ENCODE measurements at regions not wholly inside any gene's neighbourhood (a gene's known extent, or its start where the extent isn't known, plus 50 kb on each side); places are given as distances from the start of the nearest gene placed in this dataset.
A peak's percentile ranks its signal among the peaks of the same experiment; 100 is the strongest.

- H3K18ac ChIP-seq (ENCODE audit: low read depth, low read length) = no peak overlapping the region
- H3K36me3 ChIP-seq (ENCODE audit: control insufficient read depth, insufficient read depth, low read length) = no peaks in the 10 kb centered on the region
- DNase-seq (no peak), ATAC-seq (ENCODE audit: low read depth) (no peak)
- H3K56ac ChIP-seq (ENCODE audit: extremely low read depth, insufficient read depth, low read length) = no peak overlapping the region
- peak overlapping the region; percentile 34 for H2AFZ ChIP-seq (replicated peaks; ENCODE audit: low read length, poor library complexity)
- no peak overlapping the region for H3K27ac ChIP-seq (ENCODE audit: insufficient read depth, low read length)
- dilution Hi-C loops (cut with HindIII; ENCODE audit: low sequenced_read_pairs, unreplicated experiment) (no loop called here), intact Hi-C loops (cut with micrococcal nuclease) (no loop called here), in situ Hi-C loops (cut with MboI; ENCODE audit: low sequenced_read_pairs) (no loop called here)
- no peak overlapping the region for H3K4me3 ChIP-seq (ENCODE audit: insufficient read depth, low read depth, low read length)
- peaks cover 2% of the 10 kb centered on the region; the same call in 1 of the 2 replicates for H3K9me3 ChIP-seq (ENCODE audit: control insufficient read depth, insufficient read depth, low read length)
- H2AK5ac ChIP-seq (ENCODE audit: low read depth, low read length) = no peak overlapping the region
- H4K8ac ChIP-seq (ENCODE audit: low read depth in 2 of 2, low read length in 2 of 2) = no peak overlapping the region
- H3K23ac ChIP-seq (ENCODE audit: low read depth, low read length) = no peak overlapping the region
- ChIA-PET CTCF (no interaction called here), POLR2A (ENCODE audit: unreplicated experiment) (no interaction called here)
- no peak for TF ChIP-seq FOS (IDR thresholded peaks at IDR 0.05; ENCODE audit: low read depth, low read length)
- TF ChIP-seq ELK1 (IDR thresholded peaks at IDR 0.05; ENCODE audit: borderline replicate concordance, low read depth, low read length) = no peak
- TF ChIP-seq BHLHE40 (IDR thresholded peaks at IDR 0.05; ENCODE audit: low read depth, low read length) = no peak
- TF ChIP-seq NFE2L2 (IDR thresholded peaks at IDR 0.05; ENCODE audit: low read depth, low read length) = no peak
- TF ChIP-seq CTCF (conservative IDR thresholded peaks at IDR 0.05; ENCODE audit: low read depth, low read length) = no peak
- no peak for TF ChIP-seq SMC3 (IDR thresholded peaks at IDR 0.05; ENCODE audit: low read depth, low read length)
- TF ChIP-seq USF2 (IDR thresholded peaks at IDR 0.05; ENCODE audit: low read depth, low read length) = no peak
- TF ChIP-seq RFX5 (IDR thresholded peaks at IDR 0.05; ENCODE audit: low read depth, low read length) = no peak
- no peak for TF ChIP-seq CHD1 (IDR thresholded peaks at IDR 0.05; ENCODE audit: low read depth, low read length)
- no peak for TF ChIP-seq MAFK (IDR thresholded peaks at IDR 0.05; ENCODE audit: low read depth, low read length)
- no peak for TF ChIP-seq MAZ (IDR thresholded peaks at IDR 0.05; ENCODE audit: borderline replicate concordance, low read depth, low read length)
- no peak for TF ChIP-seq RAD21 (IDR thresholded peaks at IDR 0.05; ENCODE audit: low read length)
- TF ChIP-seq CEBPB (IDR thresholded peaks at IDR 0.05; ENCODE audit: low read depth, low read length) = no peak
- TF ChIP-seq RCOR1 (IDR thresholded peaks at IDR 0.05; ENCODE audit: insufficient replicate concordance, low read length) = no peak
- TF ChIP-seq MXI1 (IDR thresholded peaks at IDR 0.05; ENCODE audit: borderline replicate concordance, low read depth, low read length) = no peak
- no peak for TF ChIP-seq POLR2A (IDR thresholded peaks at IDR 0.05; ENCODE audit: low read depth, low read length)
- no peaks in the 10 kb centered on the region for H3K79me1 ChIP-seq (ENCODE audit: low read depth in 1 of 2, low read length in 2 of 2)
- H3K9ac ChIP-seq (ENCODE audit: low read depth, low read length) = no peak overlapping the region
- no peak overlapping the region for H4K91ac ChIP-seq (ENCODE audit: insufficient read depth, low read depth, low read length)
- H3K4me2 ChIP-seq (ENCODE audit: low read depth, low read length) = no peak overlapping the region
- H3K14ac ChIP-seq (replicated peaks; ENCODE audit: low read depth, low read length) = no peak overlapping the region
- no TSS peak for BruUV-seq (replicated peaks)
- H4K5ac ChIP-seq (ENCODE audit: low read depth, low read length) = no peak overlapping the region
- H4K20me1 ChIP-seq (ENCODE audit: insufficient read depth, low read length) = no peaks in the 10 kb centered on the region
- no peaks in the 10 kb centered on the region for H3K4me1 ChIP-seq (ENCODE audit: control insufficient read depth, insufficient read depth, low read length)
- H3K4ac ChIP-seq (ENCODE audit: low read depth, low read length) = no peak overlapping the region
- H3K27me3 ChIP-seq (ENCODE audit: control insufficient read depth, insufficient read depth, low read length) = no peaks in the 10 kb centered on the region
- H2BK120ac ChIP-seq (ENCODE audit: low read depth, low read length) = no peak overlapping the region
- no peak overlapping the region for H2AK9ac ChIP-seq (replicated peaks; ENCODE audit: low read depth, low read length, poor library complexity)
- H3K9me1 ChIP-seq (ENCODE audit: insufficient read depth, low read length) = no peaks in the 10 kb centered on the region
- no peak overlapping the region for H2BK20ac ChIP-seq (ENCODE audit: low read depth, low read length)
- H2BK5ac ChIP-seq (ENCODE audit: low read depth, low read length, poor library complexity, severe bottlenecking) = no peak overlapping the region
- no peak overlapping the region for H2BK15ac ChIP-seq (ENCODE audit: low read depth, low read length)
These were observed 68.3 kb downstream of the SPIN4 start for GRCh38 chrX:63282828-63283227.
